ENCODE measurements at regions not wholly inside any gene's neighbourhood (a gene's known extent, or its start where the extent isn't known, plus 50 kb on each side); places are given as distances from the start of the nearest gene placed in this dataset.

- H3K27me3 ChIP-seq (ENCODE audit: control insufficient read depth in 1 of 2, insufficient read depth in 2 of 2, low read length in 2 of 2), result no peaks in the 10 kb centered on the region
- no peak overlapping the region for H3K4me3 ChIP-seq (ENCODE audit: low read length in 2 of 2)
- H3K9me3 ChIP-seq (ENCODE audit: control insufficient read depth in 2 of 2, low read length in 2 of 2), result no peaks in the 10 kb centered on the region
- H3K27ac ChIP-seq (ENCODE audit: low read length), result no peak overlapping the region
- no peak overlapping the region for H3K9ac ChIP-seq (ENCODE audit: low read length in 2 of 2)
- H3K4me1 ChIP-seq (ENCODE audit: control insufficient read depth, insufficient read depth, low read length), result no peaks in the 10 kb centered on the region
- no peaks in the 10 kb centered on the region for H3K36me3 ChIP-seq (ENCODE audit: control insufficient read depth in 2 of 2, insufficient read depth in 2 of 2, low read length in 2 of 2)
These were observed 142.2 kb upstream of the MAP3K7 start for GRCh38 chr6:90729057-90729456.

GRCh38 chr6:90722648-90723047 lies 135.8 kb upstream of the MAP3K7 start:
- Histone ChIP-seq H3K27ac (ENCODE audit: low read length) (no peak overlapping the region), H3K36me3 (ENCODE audit: control insufficient read depth in 2 of 2, insufficient read depth in 2 of 2, low read length in 2 of 2) (no peaks in the 10 kb centered on the region), H3K9ac (ENCODE audit: low read length in 2 of 2) (no peak overlapping the region), H3K9me3 (ENCODE audit: control insufficient read depth in 2 of 2, low read length in 2 of 2) (no peaks in the 10 kb centered on the region), H3K4me3 (ENCODE audit: low read length in 2 of 2) (no peak overlapping the region), H3K27me3 (ENCODE audit: control insufficient read depth in 1 of 2, insufficient read depth in 2 of 2, low read length in 2 of 2) (no peaks in the 10 kb centered on the region), H3K4me1 (ENCODE audit: control insufficient read depth, insufficient read depth, low read length) (no peaks in the 10 kb centered on the region)

- no peaks in the 10 kb centered on the region for H3K36me3 ChIP-seq (ENCODE audit: control insufficient read depth in 2 of 2, insufficient read depth in 2 of 2, low read length in 2 of 2)
- H3K27ac ChIP-seq (ENCODE audit: low read length), result no peak overlapping the region
- no peaks in the 10 kb centered on the region for H3K27me3 ChIP-seq (ENCODE audit: control insufficient read depth in 1 of 2, insufficient read depth in 2 of 2, low read length in 2 of 2)
- no peak overlapping the region for H3K9ac ChIP-seq (ENCODE audit: low read length in 2 of 2)
- no peaks in the 10 kb centered on the region for H3K4me1 ChIP-seq (ENCODE audit: control insufficient read depth, insufficient read depth, low read length)
- no peak overlapping the region for H3K4me3 ChIP-seq (ENCODE audit: low read length in 2 of 2)
- H3K9me3 ChIP-seq (ENCODE audit: control insufficient read depth in 2 of 2, low read length in 2 of 2), result no peaks in the 10 kb centered on the region
These were observed 133.5 kb upstream of the MAP3K7 start for GRCh38 chr6:90720404-90720803.

GRCh38 chr6:90719321-90720195 lies 132.7 kb upstream of the MAP3K7 start:
- Histone ChIP-seq H3K9ac (ENCODE audit: low read length in 2 of 2) (no peak overlapping the region), H3K27ac (ENCODE audit: low read length) (no peak overlapping the region)

DNA sequence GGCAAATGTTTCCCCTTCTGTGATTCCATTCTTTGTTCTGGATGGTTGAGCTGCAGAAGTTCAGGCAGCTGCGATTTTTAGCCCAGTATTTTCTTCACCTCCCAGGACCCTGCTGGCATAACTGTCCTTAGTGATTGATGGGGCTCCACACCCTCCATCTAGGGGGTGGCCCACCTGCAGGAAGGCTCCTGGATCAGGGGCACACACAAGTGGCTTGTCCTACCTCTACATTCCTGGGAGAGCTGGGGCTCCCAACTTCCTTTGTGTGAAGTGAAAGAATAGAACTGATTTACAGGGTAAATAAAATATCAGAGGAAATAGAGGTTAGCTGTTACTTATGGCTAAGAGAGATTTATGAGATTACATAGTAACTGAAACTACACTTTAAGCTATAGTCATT lies 129.5 kb upstream of the MAP3K7 start:
- no peak overlapping the region for H3K4me3 ChIP-seq (ENCODE audit: low read length in 2 of 2)
- H3K4me1 ChIP-seq (ENCODE audit: control insufficient read depth, insufficient read depth, low read length), result no peaks in the 10 kb centered on the region
- H3K27me3 ChIP-seq (ENCODE audit: control insufficient read depth in 1 of 2, insufficient read depth in 2 of 2, low read length in 2 of 2), result no peaks in the 10 kb centered on the region
- H3K36me3 ChIP-seq (ENCODE audit: control insufficient read depth in 2 of 2, insufficient read depth in 2 of 2, low read length in 2 of 2), result no peaks in the 10 kb centered on the region
- no peak overlapping the region for H3K9ac ChIP-seq (ENCODE audit: low read length in 2 of 2)
- H3K27ac ChIP-seq (ENCODE audit: low read length), result no peak overlapping the region
- no peaks in the 10 kb centered on the region for H3K9me3 ChIP-seq (ENCODE audit: control insufficient read depth in 2 of 2, low read length in 2 of 2)

More at GRCh38 chr6:90719321-90720195, 132.7 kb upstream of the MAP3K7 start:
- Histone ChIP-seq H3K4me1 (ENCODE audit: control insufficient read depth, insufficient read depth, low read length) (no peaks in the 10 kb centered on the region), H3K36me3 (ENCODE audit: control insufficient read depth in 2 of 2, insufficient read depth in 2 of 2, low read length in 2 of 2) (no peaks in the 10 kb centered on the region), H3K9me3 (ENCODE audit: control insufficient read depth in 2 of 2, low read length in 2 of 2) (no peaks in the 10 kb centered on the region), H3K4me3 (ENCODE audit: low read length in 2 of 2) (no peak overlapping the region), H3K27me3 (ENCODE audit: control insufficient read depth in 1 of 2, insufficient read depth in 2 of 2, low read length in 2 of 2) (no peaks in the 10 kb centered on the region)

DNA sequence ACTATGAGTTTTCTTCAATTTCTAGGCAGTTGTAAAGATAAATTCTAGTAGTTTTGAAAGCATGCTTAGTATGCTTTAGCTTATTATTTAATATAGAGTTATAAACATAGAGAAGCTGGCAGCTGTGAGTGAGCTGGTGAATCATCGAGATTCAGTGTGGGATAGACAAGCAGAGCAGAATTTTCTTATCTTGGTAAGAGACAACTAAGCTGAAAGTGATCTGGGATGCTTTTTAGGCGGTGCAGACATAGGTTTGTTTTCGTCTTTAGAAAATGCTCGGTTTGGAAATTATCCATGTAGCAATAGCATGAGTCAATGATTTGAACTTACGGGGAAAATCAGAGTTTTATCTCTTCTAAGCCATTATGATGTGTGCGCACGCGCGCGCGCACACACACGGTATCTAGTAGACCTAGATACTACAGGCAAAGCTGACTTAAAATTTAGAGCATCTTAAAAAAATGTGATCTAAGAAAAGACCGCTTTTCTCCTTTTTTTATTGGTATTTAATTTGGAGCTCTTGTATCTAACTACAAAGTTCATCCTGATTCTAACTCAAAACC lies 128.3 kb upstream of the MAP3K7 start:
- H3K9me3 ChIP-seq (ENCODE audit: control insufficient read depth in 2 of 2, low read length in 2 of 2), result no peaks in the 10 kb centered on the region

GRCh38 chr6:90714319-90714718 lies 127.4 kb upstream of the MAP3K7 start:
- peaks cover 3% of the 10 kb centered on the region for H3K4me1 ChIP-seq (ENCODE audit: control insufficient read depth, insufficient read depth, low read length)
- H3K27ac ChIP-seq (ENCODE audit: low read length), result no peak overlapping the region
- no peaks in the 10 kb centered on the region for H3K36me3 ChIP-seq (ENCODE audit: control insufficient read depth in 2 of 2, insufficient read depth in 2 of 2, low read length in 2 of 2)
- H3K9ac ChIP-seq (ENCODE audit: low read length in 2 of 2), result no peak overlapping the region
- no peak overlapping the region for H3K4me3 ChIP-seq (ENCODE audit: low read length in 2 of 2)
- no peaks in the 10 kb centered on the region for H3K27me3 ChIP-seq (ENCODE audit: control insufficient read depth in 1 of 2, insufficient read depth in 2 of 2, low read length in 2 of 2)
- no peaks in the 10 kb centered on the region for H3K9me3 ChIP-seq (ENCODE audit: control insufficient read depth in 2 of 2, low read length in 2 of 2)

More for the DNA sequence above, 128.3 kb upstream of the MAP3K7 start:
- H3K27ac ChIP-seq (ENCODE audit: low read length), result no peak overlapping the region
- no peak overlapping the region for H3K4me3 ChIP-seq (ENCODE audit: low read length in 2 of 2)
- no peaks in the 10 kb centered on the region for H3K4me1 ChIP-seq (ENCODE audit: control insufficient read depth, insufficient read depth, low read length)
- H3K27me3 ChIP-seq (ENCODE audit: control insufficient read depth in 1 of 2, insufficient read depth in 2 of 2, low read length in 2 of 2), result no peaks in the 10 kb centered on the region
- H3K36me3 ChIP-seq (ENCODE audit: control insufficient read depth in 2 of 2, insufficient read depth in 2 of 2, low read length in 2 of 2), result no peaks in the 10 kb centered on the region
- H3K9ac ChIP-seq (ENCODE audit: low read length in 2 of 2), result no peak overlapping the region

GRCh38 chr6:90712114-90712513 lies 125.2 kb upstream of the MAP3K7 start:
- H3K27me3 ChIP-seq (ENCODE audit: control insufficient read depth in 1 of 2, insufficient read depth in 2 of 2, low read length in 2 of 2), result no peaks in the 10 kb centered on the region
- H3K9ac ChIP-seq (ENCODE audit: low read length in 2 of 2), result no peak overlapping the region
- H3K36me3 ChIP-seq (ENCODE audit: control insufficient read depth in 2 of 2, insufficient read depth in 2 of 2, low read length in 2 of 2), result no peaks in the 10 kb centered on the region
- H3K4me1 ChIP-seq (ENCODE audit: control insufficient read depth, insufficient read depth, low read length), result peaks cover 3% of the 10 kb centered on the region
- no peak overlapping the region for H3K4me3 ChIP-seq (ENCODE audit: low read length in 2 of 2)
- no peaks in the 10 kb centered on the region for H3K9me3 ChIP-seq (ENCODE audit: control insufficient read depth in 2 of 2, low read length in 2 of 2)
- no peak overlapping the region for H3K27ac ChIP-seq (ENCODE audit: low read length)

DNA sequence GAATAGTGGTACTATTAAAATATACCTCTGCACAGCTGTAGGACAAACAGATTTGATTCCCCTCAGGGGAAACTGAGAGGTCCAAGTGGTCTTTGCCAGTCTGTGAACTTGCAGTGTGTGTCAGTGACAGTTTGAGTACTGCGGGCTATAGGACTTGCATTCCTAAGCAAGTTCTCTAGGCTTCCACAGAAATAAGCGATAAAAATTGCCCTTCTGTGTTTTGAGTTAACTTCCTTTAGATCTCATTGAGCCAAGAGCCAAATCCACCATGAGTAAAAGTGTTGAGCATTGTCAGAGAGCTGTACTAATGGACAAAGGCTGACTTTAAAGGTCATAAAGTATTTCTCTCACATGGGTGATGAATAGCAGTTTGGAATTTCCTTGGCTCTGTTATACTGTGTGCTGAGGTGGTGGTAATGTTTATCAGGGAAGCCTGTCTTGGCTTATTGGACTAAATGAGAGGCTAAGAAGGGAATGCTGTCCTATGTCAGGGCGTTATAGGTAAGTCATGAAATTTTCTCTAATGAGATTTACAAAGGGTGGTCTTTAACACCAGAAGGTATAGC lies 122.6 kb upstream of the MAP3K7 start:
- H3K4me1 ChIP-seq (ENCODE audit: control insufficient read depth, insufficient read depth, low read length), result peaks cover 3% of the 10 kb centered on the region
- H3K4me3 ChIP-seq (ENCODE audit: low read length in 2 of 2), result no peak overlapping the region
- H3K9me3 ChIP-seq (ENCODE audit: control insufficient read depth in 2 of 2, low read length in 2 of 2), result no peaks in the 10 kb centered on the region
- H3K9ac ChIP-seq (ENCODE audit: low read length in 2 of 2), result no peak overlapping the region
- H3K27ac ChIP-seq (ENCODE audit: low read length), result no peak overlapping the region
- H3K27me3 ChIP-seq (ENCODE audit: control insufficient read depth in 1 of 2, insufficient read depth in 2 of 2, low read length in 2 of 2), result no peaks in the 10 kb centered on the region
- H3K36me3 ChIP-seq (ENCODE audit: control insufficient read depth in 2 of 2, insufficient read depth in 2 of 2, low read length in 2 of 2), result no peaks in the 10 kb centered on the region

DNA sequence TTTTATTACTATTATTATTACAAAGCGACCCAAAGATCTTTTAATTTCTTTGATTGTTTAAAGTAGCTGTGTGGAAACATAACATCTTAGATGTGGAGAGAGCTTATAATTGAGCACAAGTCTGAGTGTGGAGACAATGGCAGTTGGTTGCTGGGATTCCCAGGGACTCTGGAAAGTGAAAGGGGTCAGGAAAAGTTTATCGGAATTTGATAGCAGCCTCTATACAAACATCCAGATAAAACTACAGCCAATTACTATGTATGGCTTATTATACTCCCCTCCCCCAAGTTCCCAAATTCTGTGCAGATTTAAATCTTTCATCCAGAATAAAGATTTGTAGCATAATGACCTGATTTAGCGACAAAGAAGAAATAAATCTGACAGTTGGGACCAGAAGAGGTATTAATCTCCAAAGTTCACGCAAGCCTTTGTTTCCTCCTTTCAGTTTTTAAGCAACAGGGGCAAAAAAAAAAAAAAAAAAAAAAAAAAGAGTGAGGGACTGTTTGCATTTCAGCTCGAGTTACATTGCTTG lies 121.4 kb upstream of the MAP3K7 start:
- Histone ChIP-seq H3K27me3 (ENCODE audit: control insufficient read depth in 1 of 2, insufficient read depth in 2 of 2, low read length in 2 of 2) (no peaks in the 10 kb centered on the region), H3K9me3 (ENCODE audit: control insufficient read depth in 2 of 2, low read length in 2 of 2) (no peaks in the 10 kb centered on the region), H3K9ac (ENCODE audit: low read length in 2 of 2) (no peak overlapping the region), H3K4me1 (ENCODE audit: control insufficient read depth, insufficient read depth, low read length) (peaks cover 3% of the 10 kb centered on the region), H3K36me3 (ENCODE audit: control insufficient read depth in 2 of 2, insufficient read depth in 2 of 2, low read length in 2 of 2) (no peaks in the 10 kb centered on the region), H3K27ac (ENCODE audit: low read length) (no peak overlapping the region), H3K4me3 (ENCODE audit: low read length in 2 of 2) (no peak overlapping the region)

Measured in stomach smooth muscle (tissue), 2 donors.